ENCODE measurements at regions not wholly inside any gene's neighbourhood (a gene's known extent, or its start where the extent isn't known, plus 50 kb on each side); places are given as distances from the start of the nearest gene placed in this dataset.
A peak's percentile ranks its signal among the peaks of the same experiment; 100 is the strongest.

DNA sequence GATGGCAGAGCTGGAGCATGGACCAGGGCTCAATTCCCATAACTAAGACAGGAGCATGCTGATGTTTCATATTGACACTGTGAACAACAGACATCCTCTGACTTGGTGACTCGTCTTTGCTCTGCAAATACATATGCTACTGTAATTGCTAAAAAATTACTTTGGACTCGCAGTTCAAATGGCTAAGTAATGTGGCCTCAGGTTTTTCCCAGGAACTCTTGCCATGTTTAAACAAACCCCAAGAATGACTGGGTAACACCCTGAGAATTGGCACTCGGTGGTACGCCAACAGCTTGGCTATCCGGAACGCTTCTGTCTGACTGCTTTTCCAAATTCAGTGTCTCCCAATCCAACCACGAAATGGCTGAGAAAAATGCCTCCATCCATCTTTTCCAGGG lies 456.7 kb upstream of the THBS1 start:
- TF ChIP-seq, protein P1, sequence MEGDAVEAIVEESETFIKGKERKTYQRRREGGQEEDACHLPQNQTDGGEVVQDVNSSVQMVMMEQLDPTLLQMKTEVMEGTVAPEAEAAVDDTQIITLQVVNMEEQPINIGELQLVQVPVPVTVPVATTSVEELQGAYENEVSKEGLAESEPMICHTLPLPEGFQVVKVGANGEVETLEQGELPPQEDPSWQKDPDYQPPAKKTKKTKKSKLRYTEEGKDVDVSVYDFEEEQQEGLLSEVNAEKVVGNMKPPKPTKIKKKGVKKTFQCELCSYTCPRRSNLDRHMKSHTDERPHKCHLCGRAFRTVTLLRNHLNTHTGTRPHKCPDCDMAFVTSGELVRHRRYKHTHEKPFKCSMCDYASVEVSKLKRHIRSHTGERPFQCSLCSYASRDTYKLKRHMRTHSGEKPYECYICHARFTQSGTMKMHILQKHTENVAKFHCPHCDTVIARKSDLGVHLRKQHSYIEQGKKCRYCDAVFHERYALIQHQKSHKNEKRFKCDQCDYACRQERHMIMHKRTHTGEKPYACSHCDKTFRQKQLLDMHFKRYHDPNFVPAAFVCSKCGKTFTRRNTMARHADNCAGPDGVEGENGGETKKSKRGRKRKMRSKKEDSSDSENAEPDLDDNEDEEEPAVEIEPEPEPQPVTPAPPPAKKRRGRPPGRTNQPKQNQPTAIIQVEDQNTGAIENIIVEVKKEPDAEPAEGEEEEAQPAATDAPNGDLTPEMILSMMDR (IDR thresholded peaks at IDR 0.05; ENCODE audit: low read depth, low read length, missing control alignments), result no peak
- in situ Hi-C loops (cut with HindIII; ENCODE audit: low pct_ligation_motif_present, low sequenced_read_pairs), result no loop called here
- H3K27ac ChIP-seq, result peak overlapping the region; percentile 59
- no peaks in the 10 kb centered on the region for H3K36me3 ChIP-seq (replicated peaks)
- no peak for DNase-seq
- H3K27me3 ChIP-seq (replicated peaks), result no peaks in the 10 kb centered on the region
- H3K4me3 ChIP-seq (ENCODE audit: low read depth, low read length), result no peak overlapping the region

DNA sequence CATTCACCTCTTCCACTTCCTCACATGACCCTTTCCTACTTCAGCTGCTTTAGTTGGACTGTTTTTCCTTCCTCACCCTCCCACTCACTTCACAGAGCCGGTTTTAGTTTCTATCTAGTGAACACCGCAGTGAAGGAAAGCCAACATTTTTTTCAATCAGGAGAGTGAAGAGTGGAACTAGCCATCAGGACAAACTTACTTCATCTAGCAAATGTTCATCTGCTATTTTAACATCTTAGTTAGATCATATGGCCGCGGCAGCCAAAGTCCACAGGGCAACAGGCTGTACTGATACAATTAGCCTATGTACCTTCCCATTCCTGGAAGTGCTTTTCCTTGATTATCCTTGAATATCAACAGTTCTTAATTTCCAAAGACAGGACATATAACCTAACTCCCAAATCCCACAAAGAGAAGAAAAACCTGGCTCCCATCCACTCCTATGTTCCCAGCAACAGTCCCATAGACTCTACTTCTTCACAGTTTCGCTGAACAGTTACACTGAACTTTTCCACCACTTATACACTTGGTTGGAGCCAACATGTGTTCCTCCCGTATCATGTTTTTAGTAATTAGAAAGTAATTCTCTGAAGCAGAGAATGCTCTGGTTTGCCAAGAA lies 456.2 kb upstream of the THBS1 start:
- TF ChIP-seq, protein P1 (IDR thresholded peaks at IDR 0.05; ENCODE audit: low read depth, low read length, missing control alignments), result no peak
- H3K27ac ChIP-seq, result peak overlapping the region; percentile 59
- H3K4me3 ChIP-seq (ENCODE audit: low read depth, low read length), result no peak overlapping the region
- H3K36me3 ChIP-seq (replicated peaks), result no peaks in the 10 kb centered on the region
- DNase-seq, result no peak
- H3K27me3 ChIP-seq (replicated peaks), result no peaks in the 10 kb centered on the region
- in situ Hi-C loops (cut with HindIII; ENCODE audit: low pct_ligation_motif_present, low sequenced_read_pairs), result no loop called here

DNA sequence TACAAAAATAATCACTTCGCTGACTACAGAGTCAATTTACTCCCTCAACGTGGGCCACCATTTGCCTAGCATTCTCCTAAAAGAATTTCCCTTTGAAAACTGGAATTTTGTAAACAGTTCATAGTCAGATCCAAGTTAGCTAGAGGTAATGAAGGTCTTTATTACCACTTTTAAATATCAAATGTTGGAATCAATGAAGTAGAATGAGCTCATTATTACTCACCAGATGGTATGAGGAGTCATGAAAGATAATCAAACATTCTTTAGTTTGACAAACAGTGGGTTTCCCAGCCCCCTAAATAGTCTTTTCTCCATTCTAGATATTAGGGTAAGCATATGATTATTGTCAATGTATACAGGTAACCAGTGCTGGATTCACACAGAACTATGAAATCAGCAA lies 455.7 kb upstream of the THBS1 start:
- DNase-seq, result no peak
- peak overlapping the region; percentile 59 for H3K27ac ChIP-seq
- H3K4me3 ChIP-seq (ENCODE audit: low read depth, low read length), result no peak overlapping the region
- TF ChIP-seq, protein P1 (IDR thresholded peaks at IDR 0.05; ENCODE audit: low read depth, low read length, missing control alignments), result no peak
- H3K27me3 ChIP-seq (replicated peaks), result no peaks in the 10 kb centered on the region
- no peaks in the 10 kb centered on the region for H3K36me3 ChIP-seq (replicated peaks)
- in situ Hi-C loops (cut with HindIII; ENCODE audit: low pct_ligation_motif_present, low sequenced_read_pairs), result no loop called here

DNA sequence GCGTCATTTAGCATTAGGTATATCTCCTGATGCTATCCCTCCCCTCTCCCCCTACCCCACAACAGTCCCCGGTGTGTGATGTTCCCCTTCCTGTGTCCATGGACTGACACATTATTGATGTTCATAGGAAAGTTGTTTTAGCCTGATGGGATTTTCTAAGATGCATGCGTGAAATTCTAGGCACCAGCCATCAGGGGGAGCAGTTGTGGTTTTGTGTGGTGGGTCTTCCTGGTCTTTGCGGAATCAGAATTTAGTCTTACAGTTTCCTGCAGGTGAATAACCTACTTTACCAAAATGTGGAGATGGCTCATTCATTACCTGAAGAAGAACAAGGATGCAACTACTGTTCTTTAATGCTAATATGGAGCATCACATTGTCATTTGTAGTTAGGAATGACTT lies 455.0 kb upstream of the THBS1 start:
- Histone ChIP-seq H3K4me3 (ENCODE audit: low read depth, low read length) (no peak overlapping the region), H3K27me3 (replicated peaks) (no peaks in the 10 kb centered on the region), H3K36me3 (replicated peaks) (no peaks in the 10 kb centered on the region), H3K27ac (peak overlapping the region; percentile 59)
- no peak for DNase-seq
- TF ChIP-seq, protein P1 (IDR thresholded peaks at IDR 0.05; ENCODE audit: low read depth, low read length, missing control alignments), result peak; percentile 88
- in situ Hi-C loops (cut with HindIII; ENCODE audit: low pct_ligation_motif_present, low sequenced_read_pairs), result no loop called here

DNA sequence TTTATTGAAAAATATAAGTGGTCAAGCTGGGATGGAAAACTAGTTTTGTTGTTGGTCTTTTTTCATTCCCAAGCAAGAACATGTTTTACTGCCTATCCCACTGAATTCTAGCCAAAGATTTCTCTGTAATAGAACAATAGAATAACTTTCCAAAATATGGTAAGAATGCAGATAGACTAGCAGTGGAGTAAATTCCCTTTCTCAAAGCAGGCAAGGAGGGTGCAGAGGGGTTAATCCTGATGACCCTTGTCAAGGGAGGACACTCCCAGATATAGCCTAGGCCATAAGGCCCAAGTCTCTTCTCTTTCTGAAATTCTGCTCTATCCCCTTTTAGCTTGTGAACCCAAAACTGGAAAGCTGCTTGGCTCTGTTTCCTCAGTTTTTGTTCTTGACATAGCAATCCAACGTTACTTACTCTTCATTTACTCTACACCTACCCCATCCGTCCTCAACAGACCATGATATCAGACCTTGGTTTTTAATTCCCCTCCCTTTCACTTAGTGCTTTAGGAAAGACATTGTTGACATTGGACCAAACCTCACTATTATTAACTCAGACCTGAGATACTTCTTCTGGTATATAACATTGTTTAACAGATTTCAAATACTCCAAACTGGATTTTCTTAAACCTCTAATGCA lies 453.6 kb upstream of the THBS1 start:
- TF ChIP-seq, protein P1 (IDR thresholded peaks at IDR 0.05; ENCODE audit: low read depth, low read length, missing control alignments), result no peak
- no peak for DNase-seq
- Histone ChIP-seq H3K36me3 (replicated peaks) (no peaks in the 10 kb centered on the region), H3K4me3 (ENCODE audit: low read depth, low read length) (no peak overlapping the region), H3K27ac (peak overlapping the region; percentile 97), H3K27me3 (replicated peaks) (no peaks in the 10 kb centered on the region)
- in situ Hi-C loops (cut with HindIII; ENCODE audit: low pct_ligation_motif_present, low sequenced_read_pairs), result no loop called here

Data from brain microvascular endothelial cell (primary cell).